Stomach (tissue), 4 donors: ENCODE measurements at regions not wholly inside any gene's neighbourhood (a gene's known extent, or its start where the extent isn't known, plus 50 kb on each side); places are given as distances from the start of the nearest gene placed in this dataset.

ENCODE experiments used
- POLR2A ChIP-seq, 4 donors: fragments of 450-650 bp; IDR thresholded peaks; one replicate each; pipeline ENCODE4 v1.6.1; 2016; ENCODE audit warnings: antibody characterized with exemption in 4 of 4, control low read depth in 2 of 4, mild to moderate bottlenecking in 1 of 4, moderate library complexity in 1 of 4
- POLR2AphosphoS5 ChIP-seq, 3 donors: sonication (generic); formaldehyde crosslinking; IDR thresholded peaks; one replicate each; pipeline ENCODE4 v1.6.1; 2016; ENCODE audit warnings: antibody characterized with exemption in 3 of 3
- TF ChIP-seq, protein P1 (sequence below), 7 experiments: fragments of 450-650 bp in 4 of 7; fragments of 200-600 bp in 3 of 7; sonication (generic) in 3 of 7; IDR thresholded peaks; one replicate each; pipeline ENCODE4 v1.5.1; 2016 to 2019; ENCODE audit warnings: antibody characterized with exemption in 7 of 7, control low read depth in 2 of 7, mild to moderate bottlenecking in 1 of 7

GRCh38 chr21:43269440-43269839 lies 100.6 kb downstream of the CRYAA start:
- no peak for TF ChIP-seq POLR2AphosphoS5 (IDR thresholded peaks at IDR 0.05)
- TF ChIP-seq, protein P1, sequence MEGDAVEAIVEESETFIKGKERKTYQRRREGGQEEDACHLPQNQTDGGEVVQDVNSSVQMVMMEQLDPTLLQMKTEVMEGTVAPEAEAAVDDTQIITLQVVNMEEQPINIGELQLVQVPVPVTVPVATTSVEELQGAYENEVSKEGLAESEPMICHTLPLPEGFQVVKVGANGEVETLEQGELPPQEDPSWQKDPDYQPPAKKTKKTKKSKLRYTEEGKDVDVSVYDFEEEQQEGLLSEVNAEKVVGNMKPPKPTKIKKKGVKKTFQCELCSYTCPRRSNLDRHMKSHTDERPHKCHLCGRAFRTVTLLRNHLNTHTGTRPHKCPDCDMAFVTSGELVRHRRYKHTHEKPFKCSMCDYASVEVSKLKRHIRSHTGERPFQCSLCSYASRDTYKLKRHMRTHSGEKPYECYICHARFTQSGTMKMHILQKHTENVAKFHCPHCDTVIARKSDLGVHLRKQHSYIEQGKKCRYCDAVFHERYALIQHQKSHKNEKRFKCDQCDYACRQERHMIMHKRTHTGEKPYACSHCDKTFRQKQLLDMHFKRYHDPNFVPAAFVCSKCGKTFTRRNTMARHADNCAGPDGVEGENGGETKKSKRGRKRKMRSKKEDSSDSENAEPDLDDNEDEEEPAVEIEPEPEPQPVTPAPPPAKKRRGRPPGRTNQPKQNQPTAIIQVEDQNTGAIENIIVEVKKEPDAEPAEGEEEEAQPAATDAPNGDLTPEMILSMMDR (IDR thresholded peaks at IDR 0.05): no peak
- no peak for TF ChIP-seq POLR2A (IDR thresholded peaks at IDR 0.05)
